IPS DF 4.7 (cell line): ENCODE measurements at regions not wholly inside any gene's neighbourhood (a gene's known extent, or its start where the extent isn't known, plus 50 kb on each side); places are given as distances from the start of the nearest gene placed in this dataset.

ENCODE experiments used
- DNase-seq: peaks from one replicate; pipeline ENCODE4 v3.0.0-alpha.2; 2013; ENCODE audit warnings: low spot score; ENCODE audit errors: extremely low read depth

- no peak for DNase-seq
Observed at GRCh38 chr2:19785447-19785846, 116.3 kb downstream of the TTC32 start.

DNA sequence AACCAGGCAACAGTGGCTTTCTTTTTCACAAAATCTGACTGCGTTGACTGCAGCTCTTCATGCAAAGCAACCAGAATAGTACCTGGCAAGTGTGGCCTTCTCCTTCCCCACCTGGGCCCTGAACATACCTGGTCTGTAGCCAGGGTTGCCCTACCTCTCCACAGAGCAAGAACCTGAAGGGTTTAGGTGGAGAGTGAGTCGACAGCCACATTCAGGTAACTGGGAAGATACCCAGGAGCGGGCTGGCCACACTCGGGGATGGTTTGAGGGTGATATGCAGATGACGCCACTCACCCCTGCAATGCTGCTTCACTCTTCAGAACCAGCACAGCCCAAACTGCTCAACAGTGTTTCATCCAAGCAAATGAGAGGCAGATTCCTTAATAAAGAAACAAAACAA, 117.3 kb downstream of the TTC32 start:
- DNase-seq: no peak

DNA sequence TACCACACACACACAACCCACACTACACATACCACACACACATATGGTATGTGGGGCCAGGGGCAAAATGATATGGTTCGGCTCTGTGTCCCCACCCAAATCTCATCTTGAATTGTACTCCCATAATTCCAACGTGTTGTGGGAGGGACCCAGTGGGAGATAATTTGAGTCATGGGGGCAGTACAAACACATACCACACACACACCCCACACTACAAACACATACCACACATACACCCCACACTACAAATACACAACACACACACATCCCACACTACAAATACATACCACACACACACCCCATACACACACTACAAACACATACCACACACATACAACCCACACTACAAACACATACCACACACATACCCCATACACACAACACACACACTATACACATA, 117.8 kb downstream of the TTC32 start:
- DNase-seq: no peak

DNA sequence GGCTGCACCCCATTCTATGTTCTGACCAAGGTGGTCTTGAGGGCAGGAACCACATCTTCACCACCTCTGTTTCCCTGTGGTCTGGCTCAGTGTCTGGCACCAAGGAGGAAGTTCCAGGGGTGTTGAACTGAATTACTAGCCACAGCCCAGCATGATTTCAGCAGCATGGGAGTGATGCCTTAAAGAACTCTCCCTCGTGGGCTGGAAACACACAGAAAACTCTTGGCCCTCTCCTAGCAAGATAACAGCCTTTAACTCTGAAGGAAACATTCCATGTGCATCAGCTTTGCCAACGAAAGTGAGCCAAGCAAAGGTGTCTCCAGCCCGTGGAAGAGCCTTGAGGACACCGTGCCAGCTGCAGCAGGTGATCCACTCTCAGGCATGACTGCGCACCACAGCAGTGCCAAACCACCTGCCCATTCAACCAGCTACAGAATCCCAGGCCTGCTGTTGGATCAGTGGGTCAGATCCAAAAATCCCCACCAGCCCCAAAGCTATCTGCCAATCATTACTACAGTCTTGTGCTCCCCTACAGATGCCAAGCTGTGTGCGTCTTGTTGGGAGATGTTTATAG, 124.8 kb downstream of the TTC32 start:
- no peak for DNase-seq

DNA sequence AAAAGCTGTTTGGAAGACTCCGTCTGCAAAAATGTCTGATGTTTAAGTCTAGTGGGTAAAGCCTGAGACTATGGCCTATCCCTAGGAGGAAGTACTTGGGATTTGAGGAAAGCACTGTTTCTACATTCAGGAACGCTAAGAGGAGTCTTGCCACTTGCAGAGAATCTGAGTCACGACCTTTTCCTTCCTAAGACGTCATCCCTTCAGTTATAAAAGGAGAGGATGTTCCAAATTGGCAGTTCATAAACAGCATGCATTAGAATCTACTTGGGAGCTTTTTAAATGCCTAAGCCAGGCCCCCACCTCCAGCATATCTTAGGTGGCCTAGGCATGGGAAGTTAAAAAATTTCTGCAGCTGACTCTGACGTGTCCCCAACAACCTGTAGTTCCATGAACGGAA, 125.9 kb downstream of the TTC32 start:
- DNase-seq: no peak

DNA sequence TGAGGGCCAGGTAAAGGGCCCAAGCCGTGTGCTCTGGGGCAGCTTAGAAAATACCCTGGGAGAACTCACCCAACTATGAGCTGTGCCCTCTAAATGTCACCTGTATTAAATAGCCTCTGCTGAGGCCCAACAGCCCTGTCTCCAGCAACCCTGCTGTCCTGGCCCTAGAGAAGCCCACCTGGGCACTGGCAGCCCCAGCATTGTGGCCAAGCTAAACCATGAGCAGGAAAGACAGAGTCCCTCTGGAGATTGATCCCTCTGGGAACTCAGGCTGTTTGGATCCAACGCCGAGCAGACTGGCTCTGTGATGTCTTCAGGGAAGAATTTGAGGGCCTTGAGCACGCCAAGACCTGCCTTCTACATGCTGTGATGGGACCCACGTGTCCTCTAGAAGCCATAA, 126.5 kb downstream of the TTC32 start:
- no peak for DNase-seq

DNA sequence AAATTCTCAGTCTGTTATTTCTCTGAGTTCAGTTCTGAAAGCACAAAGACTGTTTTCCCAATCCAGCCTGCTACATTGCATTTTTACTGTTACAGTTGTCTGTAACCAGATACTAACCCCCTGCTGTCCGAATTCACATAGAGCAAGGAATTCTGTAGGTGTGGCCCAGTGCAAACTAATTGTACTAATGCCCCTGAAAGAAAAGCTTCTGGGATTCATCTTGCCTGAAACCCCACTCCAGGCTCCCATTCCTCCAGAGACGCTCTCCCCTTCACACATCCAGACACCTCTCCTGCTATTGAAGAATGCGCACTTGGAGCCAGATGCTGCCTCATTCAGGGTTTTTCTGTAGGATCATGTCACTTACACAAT, 127.0 kb downstream of the TTC32 start:
- peak; percentile 22 for DNase-seq

GRCh38 chr2:19772981-19773380, 128.8 kb downstream of the TTC32 start:
- no peak for DNase-seq

DNA sequence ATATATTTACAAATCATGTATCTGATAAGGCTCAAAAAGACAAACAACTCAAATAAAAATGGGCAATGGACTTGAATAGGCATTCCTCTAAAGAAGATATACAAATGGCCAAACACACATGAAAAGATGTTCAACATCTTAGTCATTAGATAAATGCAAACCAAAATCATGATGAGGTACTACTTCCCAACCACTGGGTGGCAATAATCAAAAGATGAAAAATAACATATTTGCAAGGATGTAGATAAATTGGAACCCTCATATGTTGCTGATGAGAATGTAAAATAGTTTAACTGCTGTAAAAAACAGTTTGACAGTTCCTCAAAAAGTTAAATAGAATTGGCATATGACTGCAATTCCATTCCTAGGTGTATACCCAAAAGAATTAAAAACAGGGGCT, 132.3 kb downstream of the TTC32 start:
- no peak for DNase-seq

DNA sequence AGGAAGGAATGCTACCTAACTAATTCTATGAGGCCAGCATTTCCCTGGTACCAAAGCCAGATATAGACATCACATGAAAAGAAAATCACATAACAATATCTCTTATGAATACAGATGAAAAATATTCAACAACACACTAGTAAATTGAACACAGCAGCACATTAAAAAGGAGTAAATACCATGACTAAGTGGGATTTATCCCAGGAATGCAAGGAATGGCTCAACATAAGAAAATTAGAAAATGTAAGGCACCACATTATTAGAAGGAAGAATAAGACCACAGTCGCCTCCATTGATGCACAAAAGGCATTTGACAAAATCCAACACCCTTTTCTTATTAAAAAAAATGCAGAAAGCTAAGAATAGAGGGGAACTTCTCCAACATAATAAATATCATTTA, 133.9 kb downstream of the TTC32 start:
- no peak for DNase-seq

GRCh38 chr2:19764998-19765397, 136.8 kb downstream of the TTC32 start:
- no peak for DNase-seq

- DNase-seq: no peak
Observed at GRCh38 chr2:19763731-19764130, 138.1 kb downstream of the TTC32 start.

DNA sequence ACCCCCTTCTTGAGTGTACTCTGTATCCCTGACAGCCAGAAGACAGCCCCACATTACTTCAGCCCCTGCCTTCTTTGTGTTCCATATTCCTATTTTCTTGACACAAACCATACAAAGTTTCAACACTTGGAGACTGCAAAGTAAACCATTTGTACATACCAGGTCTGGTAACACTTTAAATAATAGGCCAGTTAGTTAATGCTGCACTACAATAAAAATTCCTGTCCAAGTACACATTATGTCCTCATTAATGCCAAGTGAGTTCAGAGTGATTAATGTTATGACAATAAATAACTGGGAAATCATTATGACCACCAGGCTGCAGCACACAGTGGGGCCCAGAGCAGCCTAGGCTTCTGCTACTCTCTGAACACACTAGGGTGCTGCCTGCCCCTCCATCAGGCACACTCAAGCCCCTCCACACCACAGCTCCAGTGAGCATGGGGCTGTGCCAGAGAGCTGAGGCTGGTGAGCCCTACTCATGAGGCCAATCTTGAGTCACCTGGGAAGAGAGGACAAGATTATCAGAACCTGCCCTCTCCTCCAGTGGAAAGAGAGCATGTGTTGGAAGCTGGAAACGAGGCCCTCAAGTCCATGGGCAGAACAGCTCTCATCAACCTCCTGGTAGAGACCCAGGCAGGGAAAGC, 138.7 kb downstream of the TTC32 start:
- DNase-seq: no peak

- no peak for DNase-seq
Observed at GRCh38 chr2:19762142-19762541, 139.6 kb downstream of the TTC32 start.

GRCh38 chr2:19759880-19760279, 141.9 kb downstream of the TTC32 start:
- no peak for DNase-seq

GRCh38 chr2:19758658-19759057, 143.1 kb downstream of the TTC32 start:
- DNase-seq: no peak

DNA sequence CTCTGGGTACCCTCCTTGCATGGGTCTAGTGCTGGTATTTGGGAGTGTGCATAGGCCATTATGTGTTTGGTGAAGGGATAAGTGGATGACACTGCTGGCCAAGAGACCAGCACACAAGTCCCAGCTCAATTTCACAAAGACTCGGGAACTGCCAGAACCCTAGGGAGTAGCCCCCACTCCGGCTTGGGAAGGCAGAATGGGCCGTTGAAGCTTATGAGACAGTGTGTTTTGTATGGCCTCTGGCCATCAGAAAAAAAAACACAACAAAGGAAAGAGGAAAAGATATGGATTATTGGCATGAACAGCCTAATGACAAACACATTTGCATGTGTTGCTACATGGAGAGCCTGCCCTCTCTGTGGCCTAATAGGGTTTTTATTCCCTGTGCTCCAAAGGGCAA, 144.2 kb downstream of the TTC32 start:
- DNase-seq: no peak

GRCh38 chr2:19754907-19755306, 146.9 kb downstream of the TTC32 start:
- no peak for DNase-seq

DNA sequence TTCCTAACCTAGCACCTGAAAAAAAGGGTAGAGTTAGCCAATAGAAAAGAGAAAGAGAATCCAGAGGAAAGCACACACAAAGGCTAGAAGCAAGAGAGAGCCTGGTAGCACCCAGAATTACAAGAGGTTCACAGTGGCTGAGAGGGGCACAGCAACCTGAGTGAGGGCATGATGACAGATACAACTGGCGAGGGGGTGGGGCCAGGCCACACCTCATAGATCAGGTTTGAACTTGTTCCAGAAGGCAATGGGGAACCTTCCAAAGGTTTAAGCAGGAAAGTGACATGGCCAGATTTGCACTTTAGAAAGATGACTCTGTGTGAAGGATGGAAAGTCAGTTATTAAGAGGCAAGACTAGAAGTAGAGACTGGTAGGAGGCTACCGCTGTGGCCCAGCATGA, 148.0 kb downstream of the TTC32 start:
- DNase-seq: no peak

GRCh38 chr2:19753314-19753713, 148.5 kb downstream of the TTC32 start:
- no peak for DNase-seq

DNA sequence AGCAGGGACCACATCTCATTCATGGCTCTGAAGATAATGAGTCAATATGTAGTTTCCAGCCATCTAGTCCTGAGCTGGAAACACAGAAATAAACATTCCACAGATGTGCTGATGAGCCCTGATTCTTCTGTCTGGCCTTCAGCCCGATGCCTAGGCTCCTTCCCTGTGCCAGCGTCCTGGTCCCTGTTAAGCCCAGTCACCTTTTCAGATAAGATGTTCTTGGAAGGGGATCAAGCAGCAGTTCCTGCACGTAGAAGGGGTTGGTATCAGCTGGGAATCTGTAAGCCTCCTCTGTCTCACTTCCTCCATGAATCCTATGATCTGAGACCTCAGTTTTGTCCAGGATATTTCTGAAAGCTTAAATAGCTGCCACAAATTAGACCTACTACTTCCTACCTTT, 149.3 kb downstream of the TTC32 start:
- DNase-seq: no peak

- no peak for DNase-seq
Observed at GRCh38 chr2:19751631-19752030, 150.2 kb downstream of the TTC32 start.

DNA sequence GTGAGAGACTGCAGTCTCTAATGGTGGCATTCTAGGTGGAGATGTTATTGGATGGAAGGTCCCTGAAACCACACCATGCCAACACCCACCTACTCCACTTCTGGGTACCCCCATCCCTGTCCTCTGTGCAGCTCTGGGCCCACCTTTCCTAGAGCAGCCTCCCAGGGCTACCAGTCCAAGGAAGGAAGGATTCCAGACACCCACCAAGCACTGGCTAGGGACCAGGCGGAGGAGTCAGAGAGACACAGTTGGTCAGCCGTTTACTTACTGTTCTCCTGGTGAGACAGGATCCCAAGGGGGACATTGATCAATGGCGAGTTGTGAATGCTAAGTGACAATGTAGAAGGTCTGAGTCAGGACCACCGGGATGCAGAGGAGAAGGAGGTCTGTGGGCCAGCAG, 151.6 kb downstream of the TTC32 start:
- DNase-seq: no peak

DNA sequence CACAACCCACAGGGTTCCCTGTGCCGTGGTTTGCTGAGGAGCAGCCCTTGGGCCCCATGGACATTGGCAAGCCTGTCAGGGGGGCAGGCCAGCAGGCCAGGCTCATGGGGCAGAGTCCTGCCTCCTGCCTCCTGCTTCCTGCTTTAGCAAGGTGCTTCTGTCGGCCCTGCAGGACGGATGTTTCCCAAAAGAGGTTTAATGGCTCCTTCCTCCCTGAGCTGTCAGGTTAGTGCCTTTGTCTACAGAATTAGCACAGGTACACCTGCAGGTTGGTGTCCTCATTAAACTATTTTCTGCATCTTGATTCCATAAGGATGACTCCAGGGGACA, 152.3 kb downstream of the TTC32 start:
- DNase-seq: no peak
